ENCODE measurements at regions not wholly inside any gene's neighbourhood (a gene's known extent, or its start where the extent isn't known, plus 50 kb on each side); places are given as distances from the start of the nearest gene placed in this dataset.
"Not testable (repeated sequence)": the region's sequence is repeated elsewhere in the genome, so short reads cannot be mapped to it uniquely, and the experiment has no call there.

DNA sequence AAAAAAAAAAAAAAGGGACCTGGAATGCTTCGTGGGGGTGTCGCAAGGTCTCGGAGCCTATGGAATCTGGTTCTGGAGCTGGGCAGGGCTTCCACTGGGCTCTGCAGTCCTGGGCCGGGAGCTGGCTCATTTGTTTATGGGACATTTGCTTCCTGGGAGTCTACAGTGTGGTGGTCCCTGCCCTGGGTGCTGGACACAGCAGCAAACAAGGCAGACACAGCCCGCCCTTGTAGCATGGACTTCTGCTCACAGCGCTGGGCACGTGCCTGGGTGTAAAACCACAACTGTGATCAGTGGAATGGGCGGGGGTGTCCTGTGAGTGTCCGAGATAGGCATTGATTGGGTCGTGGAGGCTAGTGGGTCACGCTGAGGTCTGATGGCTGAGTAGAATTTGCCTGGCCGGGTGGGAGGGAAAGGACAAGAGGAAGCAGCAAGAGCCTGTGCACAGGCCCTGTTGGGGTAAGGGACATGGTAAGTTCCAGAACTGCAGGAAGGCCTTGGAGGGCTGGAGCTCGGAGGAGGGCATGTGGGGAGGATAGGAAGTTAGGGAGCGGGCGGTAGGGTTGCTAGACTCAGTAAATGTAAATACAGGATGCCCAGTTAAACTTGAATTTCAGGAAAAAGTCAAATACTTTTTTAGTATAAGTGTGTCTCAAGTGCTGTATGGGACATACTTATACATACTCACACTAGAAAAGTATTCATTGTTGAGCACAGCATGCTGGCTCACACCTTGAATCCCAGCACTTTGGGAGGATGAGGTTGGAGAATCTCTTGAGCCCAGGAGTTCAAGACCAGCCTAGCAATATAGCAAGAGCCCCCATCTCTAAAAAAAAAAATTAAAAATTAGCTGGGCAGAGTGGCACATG, 61.3 kb upstream of the PMEPA1 start:
- H3K36me3 ChIP-seq (ENCODE audit: control insufficient read depth in 2 of 2, insufficient read depth in 2 of 2, low read length in 1 of 2) = no peaks in the 10 kb centered on the region
- no peaks in the 10 kb centered on the region for H3K9me3 ChIP-seq (ENCODE audit: control insufficient read depth in 2 of 2, insufficient read depth in 1 of 2, low read length in 1 of 2)
- DNase-seq (ENCODE audit: low read depth in 6 of 9, low spot score in 9 of 9) = no peak
- H3K27ac ChIP-seq (ENCODE audit: low read depth in 1 of 2, low read length in 1 of 2) = no peak overlapping the region
- H3K27me3 ChIP-seq (ENCODE audit: control insufficient read depth in 2 of 2, insufficient read depth in 1 of 2, low read length in 1 of 2) = no peaks in the 10 kb centered on the region
- H3K4me1 ChIP-seq (ENCODE audit: control insufficient read depth in 2 of 2, insufficient read depth in 2 of 2, low read length in 2 of 2) = no peaks in the 10 kb centered on the region
- WGBS = 95% methylated on average over 15 of the region's 15 CpGs
- H3K4me3 ChIP-seq (ENCODE audit: low read length in 2 of 2) = no peak overlapping the region

DNA sequence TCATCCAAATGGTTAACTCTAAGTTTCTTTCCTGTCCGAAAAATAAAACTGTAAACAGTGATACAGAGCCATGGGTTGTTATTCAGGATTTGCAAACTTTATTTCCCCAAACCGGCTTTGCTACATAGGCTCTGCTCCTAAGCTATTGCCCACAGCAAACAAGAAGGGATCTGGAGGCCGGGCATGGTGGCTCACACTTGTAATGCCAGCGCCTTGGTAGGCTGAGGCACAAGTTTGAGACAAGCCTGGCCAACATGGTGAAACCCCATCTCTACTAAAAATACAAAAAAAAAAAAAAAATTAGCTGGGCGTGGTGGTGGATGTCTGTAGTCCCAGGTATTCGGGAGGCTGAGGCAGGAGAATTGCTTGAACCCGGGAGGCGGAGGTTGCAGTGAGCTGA, 60.6 kb upstream of the PMEPA1 start:
- 94% methylated on average over 8 of the region's 8 CpGs for WGBS
- H3K4me1 ChIP-seq (ENCODE audit: control insufficient read depth in 2 of 2, insufficient read depth in 2 of 2, low read length in 2 of 2); H3K36me3 ChIP-seq (ENCODE audit: control insufficient read depth in 2 of 2, insufficient read depth in 2 of 2, low read length in 1 of 2); H3K9me3 ChIP-seq (ENCODE audit: control insufficient read depth in 2 of 2, insufficient read depth in 1 of 2, low read length in 1 of 2); H3K27ac ChIP-seq (ENCODE audit: low read depth in 1 of 2, low read length in 1 of 2); H3K4me3 ChIP-seq (ENCODE audit: low read length in 2 of 2); DNase-seq (ENCODE audit: low read depth in 6 of 9, low spot score in 9 of 9); H3K27me3 ChIP-seq (ENCODE audit: control insufficient read depth in 2 of 2, insufficient read depth in 1 of 2, low read length in 1 of 2): not testable (repeated sequence)

DNA sequence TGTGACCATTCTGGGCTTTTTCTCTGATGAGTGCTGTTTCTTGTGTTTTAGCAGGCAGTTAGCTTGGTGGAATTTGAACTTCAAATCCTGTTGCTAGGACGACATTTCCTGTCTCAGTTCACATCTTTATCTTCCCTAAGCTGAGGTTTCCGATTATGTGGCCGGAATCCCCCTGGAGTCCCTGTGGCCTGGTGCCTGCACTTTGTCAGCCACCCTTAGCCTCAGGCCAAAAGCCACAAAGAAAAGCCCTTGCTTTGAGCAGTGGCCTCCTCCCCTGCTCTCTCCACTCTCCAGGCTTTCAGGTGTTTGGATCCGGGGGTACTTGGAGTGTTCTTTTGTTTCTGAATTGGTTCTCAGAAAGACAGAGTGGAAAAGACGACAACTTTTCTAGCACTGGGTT, 59.9 kb upstream of the PMEPA1 start:
- no peaks in the 10 kb centered on the region for H3K27me3 ChIP-seq (ENCODE audit: control insufficient read depth in 2 of 2, insufficient read depth in 1 of 2, low read length in 1 of 2)
- H3K9me3 ChIP-seq (ENCODE audit: control insufficient read depth in 2 of 2, insufficient read depth in 1 of 2, low read length in 1 of 2) = no peaks in the 10 kb centered on the region
- H3K4me1 ChIP-seq (ENCODE audit: control insufficient read depth in 2 of 2, insufficient read depth in 2 of 2, low read length in 2 of 2) = no peaks in the 10 kb centered on the region
- DNase-seq (ENCODE audit: low read depth in 6 of 9, low spot score in 9 of 9) = no peak
- WGBS = 71% methylated on average over 5 of the region's 5 CpGs
- no peak overlapping the region for H3K27ac ChIP-seq (ENCODE audit: low read depth in 1 of 2, low read length in 1 of 2)
- no peak overlapping the region for H3K4me3 ChIP-seq (ENCODE audit: low read length in 2 of 2)
- no peaks in the 10 kb centered on the region for H3K36me3 ChIP-seq (ENCODE audit: control insufficient read depth in 2 of 2, insufficient read depth in 2 of 2, low read length in 1 of 2)

DNA sequence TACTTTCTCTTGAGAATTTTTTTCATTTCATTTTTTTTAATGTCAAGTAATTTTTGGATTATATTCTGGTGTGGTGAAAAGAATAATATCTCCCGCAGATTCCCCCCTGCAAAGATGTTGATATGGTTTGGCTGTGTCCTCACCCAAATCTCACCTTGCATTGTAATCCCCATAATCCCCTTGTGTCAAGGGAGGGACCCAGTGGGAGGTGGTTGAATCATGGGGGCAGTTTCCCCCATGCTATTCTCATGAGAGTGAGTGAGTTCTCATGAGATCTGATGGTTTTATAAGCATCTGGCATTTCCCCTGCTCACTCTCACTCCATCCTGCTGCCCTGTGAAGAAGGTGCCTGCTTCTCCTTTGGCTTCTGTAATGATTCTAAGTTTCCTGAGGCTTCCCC, 58.7 kb upstream of the PMEPA1 start:
- 97% methylated on average over 1 of the region's 1 CpG for WGBS
- Histone ChIP-seq H3K27me3 (ENCODE audit: control insufficient read depth in 2 of 2, insufficient read depth in 1 of 2, low read length in 1 of 2) (no peaks in the 10 kb centered on the region), H3K9me3 (ENCODE audit: control insufficient read depth in 2 of 2, insufficient read depth in 1 of 2, low read length in 1 of 2) (no peaks in the 10 kb centered on the region), H3K4me1 (ENCODE audit: control insufficient read depth in 2 of 2, insufficient read depth in 2 of 2, low read length in 2 of 2) (no peaks in the 10 kb centered on the region), H3K36me3 (ENCODE audit: control insufficient read depth in 2 of 2, insufficient read depth in 2 of 2, low read length in 1 of 2) (no peaks in the 10 kb centered on the region), H3K4me3 (ENCODE audit: low read length in 2 of 2) (no peak overlapping the region), H3K27ac (ENCODE audit: low read depth in 1 of 2, low read length in 1 of 2) (no peak overlapping the region)
- no peak for DNase-seq (ENCODE audit: low read depth in 6 of 9, low spot score in 9 of 9)

DNA sequence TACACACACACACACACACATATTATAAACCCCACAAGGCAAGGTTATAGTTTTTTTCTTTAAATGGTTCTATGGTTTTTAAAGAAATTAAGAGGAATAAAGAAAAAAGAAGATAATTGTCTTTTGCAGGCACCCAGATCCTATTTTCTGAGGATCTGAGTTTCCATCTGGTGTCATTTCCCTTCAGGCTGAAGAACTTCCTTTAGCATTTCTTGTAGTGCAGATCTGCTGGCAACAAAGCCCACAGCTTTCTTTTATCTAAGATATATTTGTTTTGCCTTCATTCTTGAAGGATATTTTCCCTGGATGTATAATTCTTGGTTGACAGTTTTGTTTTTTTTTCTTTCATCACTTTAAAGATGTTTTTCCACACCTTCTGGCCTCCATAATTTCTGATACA, 57.6 kb upstream of the PMEPA1 start:
- Histone ChIP-seq H3K4me1 (ENCODE audit: control insufficient read depth in 2 of 2, insufficient read depth in 2 of 2, low read length in 2 of 2) (no peaks in the 10 kb centered on the region), H3K9me3 (ENCODE audit: control insufficient read depth in 2 of 2, insufficient read depth in 1 of 2, low read length in 1 of 2) (no peaks in the 10 kb centered on the region), H3K36me3 (ENCODE audit: control insufficient read depth in 2 of 2, insufficient read depth in 2 of 2, low read length in 1 of 2) (no peaks in the 10 kb centered on the region), H3K27ac (ENCODE audit: low read depth in 1 of 2, low read length in 1 of 2) (no peak overlapping the region), H3K27me3 (ENCODE audit: control insufficient read depth in 2 of 2, insufficient read depth in 1 of 2, low read length in 1 of 2) (no peaks in the 10 kb centered on the region), H3K4me3 (ENCODE audit: low read length in 2 of 2) (no peak overlapping the region)
- no peak for DNase-seq (ENCODE audit: low read depth in 6 of 9, low spot score in 9 of 9)

DNA sequence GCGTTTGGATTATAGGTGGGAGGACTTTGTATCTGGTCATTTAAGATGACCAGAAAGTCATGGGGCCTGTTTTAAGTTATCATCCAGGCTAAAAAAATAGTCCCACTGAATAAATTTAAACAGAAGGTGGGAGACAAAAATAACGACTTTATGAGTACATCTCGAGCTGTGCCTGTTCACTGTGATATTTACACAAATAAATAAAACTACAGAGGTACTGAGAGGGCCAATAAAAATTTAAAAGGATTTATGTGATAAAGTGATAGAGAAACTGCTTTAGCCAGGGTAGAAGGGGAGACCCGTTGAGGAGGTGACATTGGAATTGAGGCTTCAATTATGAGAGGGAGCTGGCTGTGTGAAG, 53.4 kb upstream of the PMEPA1 start:
- no peak overlapping the region for H3K27ac ChIP-seq (ENCODE audit: low read depth in 1 of 2, low read length in 1 of 2)
- H3K4me3 ChIP-seq (ENCODE audit: low read length in 2 of 2) = no peak overlapping the region
- no peak for DNase-seq (ENCODE audit: low read depth in 6 of 9, low spot score in 9 of 9)
- no peaks in the 10 kb centered on the region for H3K36me3 ChIP-seq (ENCODE audit: control insufficient read depth in 2 of 2, insufficient read depth in 2 of 2, low read length in 1 of 2)
- H3K4me1 ChIP-seq (ENCODE audit: control insufficient read depth in 2 of 2, insufficient read depth in 2 of 2, low read length in 2 of 2) = no peaks in the 10 kb centered on the region
- no peaks in the 10 kb centered on the region for H3K27me3 ChIP-seq (ENCODE audit: control insufficient read depth in 2 of 2, insufficient read depth in 1 of 2, low read length in 1 of 2)
- 95% methylated on average over 4 of the region's 4 CpGs for WGBS
- no peaks in the 10 kb centered on the region for H3K9me3 ChIP-seq (ENCODE audit: control insufficient read depth in 2 of 2, insufficient read depth in 1 of 2, low read length in 1 of 2)

DNA sequence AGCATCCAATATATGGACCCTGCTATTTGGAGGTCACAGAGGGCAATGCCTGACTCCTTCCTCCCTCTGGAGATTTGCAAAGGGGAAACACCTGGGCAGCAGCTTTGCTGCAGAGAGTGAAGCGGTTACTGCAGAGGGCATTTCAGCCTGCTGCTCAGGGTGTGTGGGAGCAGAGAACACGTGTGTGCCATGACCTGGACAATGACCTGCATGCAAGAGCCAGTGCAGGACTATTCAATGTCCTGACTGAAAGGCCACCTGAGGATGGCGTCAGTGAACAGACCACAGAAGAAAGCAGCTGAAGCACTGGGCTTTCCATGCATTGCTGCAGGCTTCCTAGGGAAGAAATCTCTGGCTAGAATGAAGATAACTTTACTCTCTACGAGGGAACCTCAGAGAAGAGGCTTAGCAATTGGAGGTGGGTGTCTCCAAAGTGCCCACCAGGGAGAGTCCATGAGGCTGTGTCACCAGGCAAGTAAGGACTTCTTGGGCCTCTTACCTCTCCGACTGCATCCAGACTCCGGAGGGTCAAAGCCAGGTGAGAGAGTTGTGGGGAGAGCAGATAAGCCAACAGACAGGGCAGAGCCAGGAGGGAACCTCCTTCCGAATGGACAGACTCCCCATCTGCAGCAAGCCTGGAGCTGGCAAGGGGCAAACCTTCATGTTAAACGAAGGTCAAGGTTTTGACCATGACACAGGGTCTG, 52.9 kb upstream of the PMEPA1 start:
- WGBS = 82% methylated on average over 8 of the region's 8 CpGs
- H3K27ac ChIP-seq (ENCODE audit: low read depth in 1 of 2, low read length in 1 of 2) = no peak overlapping the region
- no peak for DNase-seq (ENCODE audit: low read depth in 6 of 9, low spot score in 9 of 9)

DNA sequence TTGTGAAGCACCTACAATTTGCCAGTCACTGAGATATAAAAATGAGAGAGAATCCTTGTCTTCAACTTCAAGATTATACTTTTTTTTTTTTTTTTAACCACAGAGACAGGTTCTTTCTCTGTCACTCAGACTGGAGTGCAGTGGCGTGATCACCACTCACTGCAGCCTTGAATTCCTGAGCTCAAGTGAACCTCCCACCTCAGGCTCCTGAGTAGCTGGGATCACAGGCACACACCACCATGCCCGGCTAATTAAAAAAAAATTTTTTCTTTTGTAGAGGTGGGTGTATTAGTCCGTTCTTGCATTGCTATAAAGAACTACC, 51.6 kb upstream of the PMEPA1 start:
- H3K27ac ChIP-seq (ENCODE audit: low read depth in 1 of 2, low read length in 1 of 2) = no peak overlapping the region
- H3K36me3 ChIP-seq (ENCODE audit: control insufficient read depth in 2 of 2, insufficient read depth in 2 of 2, low read length in 1 of 2) = no peaks in the 10 kb centered on the region
- 93% methylated on average over 3 of the region's 3 CpGs for WGBS
- no peaks in the 10 kb centered on the region for H3K4me1 ChIP-seq (ENCODE audit: control insufficient read depth in 2 of 2, insufficient read depth in 2 of 2, low read length in 2 of 2)
- H3K4me3 ChIP-seq (ENCODE audit: low read length in 2 of 2) = no peak overlapping the region
- DNase-seq (ENCODE audit: low read depth in 6 of 9, low spot score in 9 of 9) = no peak
- no peaks in the 10 kb centered on the region for H3K27me3 ChIP-seq (ENCODE audit: control insufficient read depth in 2 of 2, insufficient read depth in 1 of 2, low read length in 1 of 2)
- no peaks in the 10 kb centered on the region for H3K9me3 ChIP-seq (ENCODE audit: control insufficient read depth in 2 of 2, insufficient read depth in 1 of 2, low read length in 1 of 2)

More for the DNA sequence above, 52.9 kb upstream of the PMEPA1 start:
- no peak overlapping the region for H3K4me3 ChIP-seq (ENCODE audit: low read length in 2 of 2)
- no peaks in the 10 kb centered on the region for H3K27me3 ChIP-seq (ENCODE audit: control insufficient read depth in 2 of 2, insufficient read depth in 1 of 2, low read length in 1 of 2)
- no peaks in the 10 kb centered on the region for H3K4me1 ChIP-seq (ENCODE audit: control insufficient read depth in 2 of 2, insufficient read depth in 2 of 2, low read length in 2 of 2)
- H3K9me3 ChIP-seq (ENCODE audit: control insufficient read depth in 2 of 2, insufficient read depth in 1 of 2, low read length in 1 of 2) = no peaks in the 10 kb centered on the region
- no peaks in the 10 kb centered on the region for H3K36me3 ChIP-seq (ENCODE audit: control insufficient read depth in 2 of 2, insufficient read depth in 2 of 2, low read length in 1 of 2)

DNA sequence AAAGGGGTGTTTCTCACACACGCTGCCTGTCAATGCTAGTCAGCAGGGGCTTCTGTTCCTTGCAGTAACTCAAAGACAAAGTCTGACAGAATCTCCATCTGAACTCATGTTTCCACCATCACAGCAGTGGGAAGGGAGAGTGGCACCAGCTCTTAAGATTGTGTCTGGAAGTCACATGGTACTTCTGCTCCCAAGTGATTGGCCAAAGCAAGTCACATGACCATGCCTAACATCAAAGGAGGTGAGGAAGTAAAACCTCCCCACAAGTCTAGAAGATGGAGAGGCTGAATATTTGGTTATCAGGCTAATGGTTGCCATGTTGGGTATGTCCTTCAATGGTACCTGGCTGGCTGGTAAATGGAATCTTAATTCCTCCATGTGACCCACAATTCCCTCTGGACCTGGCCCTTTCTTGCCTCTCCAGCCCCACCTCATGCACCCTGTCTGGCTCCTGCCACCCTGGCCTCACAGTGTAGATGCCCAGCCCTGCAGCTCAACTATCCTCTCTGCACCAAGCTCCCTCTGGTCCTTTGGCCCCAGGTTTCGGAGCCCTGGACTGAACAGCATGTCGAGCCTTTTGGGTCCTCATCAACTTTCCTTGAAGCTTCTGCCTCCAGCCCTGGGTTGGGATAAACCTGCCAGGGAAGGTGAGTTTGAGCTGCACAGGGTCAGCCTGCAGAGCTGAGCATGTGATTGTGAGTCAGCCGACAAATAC, 51.0 kb upstream of the PMEPA1 start:
- no peaks in the 10 kb centered on the region for H3K27me3 ChIP-seq (ENCODE audit: control insufficient read depth in 2 of 2, insufficient read depth in 1 of 2, low read length in 1 of 2)
- no peaks in the 10 kb centered on the region for H3K36me3 ChIP-seq (ENCODE audit: control insufficient read depth in 2 of 2, insufficient read depth in 2 of 2, low read length in 1 of 2)
- H3K4me3 ChIP-seq (ENCODE audit: low read length in 2 of 2) = no peak overlapping the region
- 98% methylated on average over 4 of the region's 4 CpGs for WGBS
- no peak overlapping the region for H3K27ac ChIP-seq (ENCODE audit: low read depth in 1 of 2, low read length in 1 of 2)
- no peaks in the 10 kb centered on the region for H3K4me1 ChIP-seq (ENCODE audit: control insufficient read depth in 2 of 2, insufficient read depth in 2 of 2, low read length in 2 of 2)
- H3K9me3 ChIP-seq (ENCODE audit: control insufficient read depth in 2 of 2, insufficient read depth in 1 of 2, low read length in 1 of 2) = no peaks in the 10 kb centered on the region
- DNase-seq (ENCODE audit: low read depth in 6 of 9, low spot score in 9 of 9) = no peak

Data from thymus (tissue), 11 donors.